IgD-negative memory B cell (primary cell): ENCODE measurements at regions not wholly inside any gene's neighbourhood (a gene's known extent, or its start where the extent isn't known, plus 50 kb on each side); places are given as distances from the start of the nearest gene placed in this dataset.
"Not testable (repeated sequence)": the region's sequence is repeated elsewhere in the genome, so short reads cannot be mapped to it uniquely, and the experiment has no call there.

ENCODE experiments used
- H3K27ac Mint-ChIP-seq, 3 donors: one replicate each; pipeline ENCODE4 v1.8.0; 2020 to 2022; ENCODE audit warnings: mild to moderate bottlenecking in 3 of 3, mixed read lengths in 3 of 3, moderate library complexity in 1 of 3
- H3K27me3 Mint-ChIP-seq: one replicate; pipeline ENCODE4 v1.8.0; 2021; ENCODE audit warnings: mixed read lengths
- H3K36me3 Mint-ChIP-seq: one replicate; pipeline ENCODE4 v1.8.0; 2020; ENCODE audit warnings: mild to moderate bottlenecking, mixed read lengths
- H3K4me1 Mint-ChIP-seq, 3 donors: one replicate each; pipeline ENCODE4 v1.8.0; 2020 to 2022; ENCODE audit warnings: mixed read lengths in 3 of 3, mild to moderate bottlenecking in 1 of 3
- H3K4me3 Mint-ChIP-seq, 4 donors: one replicate each; pipeline ENCODE4 v1.8.0; 2020 to 2022; ENCODE audit warnings: mild to moderate bottlenecking in 4 of 4, mixed read lengths in 4 of 4, moderate library complexity in 3 of 4
- H3K9me3 Mint-ChIP-seq, 3 donors: one replicate each; pipeline ENCODE4 v1.8.0; 2020 to 2021; ENCODE audit warnings: mixed read lengths in 3 of 3, mild to moderate bottlenecking in 1 of 3

DNA sequence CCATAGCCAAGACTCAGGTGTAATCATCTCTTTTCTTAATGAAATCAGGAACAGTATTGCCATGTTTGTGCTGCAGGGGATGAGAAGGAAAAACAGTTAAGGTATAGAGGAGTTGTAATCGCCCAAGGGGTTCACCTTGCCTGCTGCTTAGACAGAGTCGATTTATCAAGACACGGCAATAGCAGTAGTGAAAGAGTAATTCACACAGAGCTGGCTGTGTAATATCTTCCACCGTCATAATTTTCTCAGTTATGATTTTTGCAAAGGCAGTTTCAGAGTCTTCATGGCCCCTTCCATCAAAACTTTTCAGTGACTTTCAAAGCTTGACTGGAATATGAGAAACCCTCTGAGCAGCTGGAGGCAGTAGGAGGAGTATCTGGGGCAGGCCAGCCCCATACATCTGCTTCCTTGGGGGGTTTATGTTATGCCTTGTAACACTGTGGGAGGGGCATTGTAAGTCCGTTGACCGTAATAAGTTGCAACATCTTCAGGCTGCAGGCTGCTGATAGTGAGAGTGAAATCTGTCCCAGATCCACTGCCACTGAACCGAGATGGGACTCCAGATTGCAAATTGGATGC, 605.4 kb downstream of the RPIA start:
- not testable (repeated sequence) for H3K27ac Mint-ChIP-seq, H3K36me3 Mint-ChIP-seq, H3K4me3 Mint-ChIP-seq, H3K4me1 Mint-ChIP-seq, H3K27me3 Mint-ChIP-seq, H3K9me3 Mint-ChIP-seq

DNA sequence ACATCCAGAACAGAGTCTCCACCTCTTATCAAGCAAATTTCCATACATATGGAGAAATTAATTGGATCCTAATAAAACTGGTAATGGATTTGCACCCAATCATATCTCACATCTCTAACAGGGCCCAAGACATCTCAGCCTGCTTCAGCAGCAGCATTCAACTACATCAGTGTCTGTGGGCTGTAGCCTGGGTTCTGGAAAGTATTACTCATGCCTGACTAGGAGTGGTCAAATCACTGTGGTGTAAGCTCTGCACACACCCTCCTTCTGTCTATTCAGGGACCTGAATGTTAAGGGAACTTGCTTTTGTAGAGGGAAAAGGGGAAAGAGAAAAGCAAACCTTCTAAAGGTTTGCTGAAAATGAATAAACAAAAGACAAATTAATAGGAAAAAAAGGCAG, 607.7 kb downstream of the RPIA start:
- not testable (repeated sequence) for H3K4me1 Mint-ChIP-seq, H3K9me3 Mint-ChIP-seq, H3K27ac Mint-ChIP-seq, H3K27me3 Mint-ChIP-seq, H3K4me3 Mint-ChIP-seq, H3K36me3 Mint-ChIP-seq

DNA sequence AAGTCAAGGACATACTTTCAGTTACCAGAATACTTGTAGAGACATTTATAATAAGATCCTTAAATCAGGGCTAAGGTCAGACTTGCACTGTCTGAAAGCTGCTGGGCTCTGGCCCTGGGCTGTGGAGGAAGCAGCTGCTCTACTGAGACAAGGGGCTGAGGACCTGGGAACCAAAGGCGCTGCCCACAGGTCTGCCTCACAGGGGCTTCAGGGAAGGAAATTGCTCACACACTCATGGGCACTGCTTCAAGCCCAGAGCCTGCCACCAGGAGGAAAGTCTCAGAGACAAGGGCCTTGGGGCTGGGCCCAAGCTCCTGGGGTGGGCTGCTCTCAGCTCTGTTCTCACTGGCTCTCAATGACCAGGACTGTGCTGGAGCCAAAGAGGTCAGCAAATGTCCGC, 614.1 kb downstream of the RPIA start:
- H3K4me1 Mint-ChIP-seq, H3K9me3 Mint-ChIP-seq, H3K27ac Mint-ChIP-seq, H3K4me3 Mint-ChIP-seq, H3K27me3 Mint-ChIP-seq, H3K36me3 Mint-ChIP-seq: not testable (repeated sequence)

DNA sequence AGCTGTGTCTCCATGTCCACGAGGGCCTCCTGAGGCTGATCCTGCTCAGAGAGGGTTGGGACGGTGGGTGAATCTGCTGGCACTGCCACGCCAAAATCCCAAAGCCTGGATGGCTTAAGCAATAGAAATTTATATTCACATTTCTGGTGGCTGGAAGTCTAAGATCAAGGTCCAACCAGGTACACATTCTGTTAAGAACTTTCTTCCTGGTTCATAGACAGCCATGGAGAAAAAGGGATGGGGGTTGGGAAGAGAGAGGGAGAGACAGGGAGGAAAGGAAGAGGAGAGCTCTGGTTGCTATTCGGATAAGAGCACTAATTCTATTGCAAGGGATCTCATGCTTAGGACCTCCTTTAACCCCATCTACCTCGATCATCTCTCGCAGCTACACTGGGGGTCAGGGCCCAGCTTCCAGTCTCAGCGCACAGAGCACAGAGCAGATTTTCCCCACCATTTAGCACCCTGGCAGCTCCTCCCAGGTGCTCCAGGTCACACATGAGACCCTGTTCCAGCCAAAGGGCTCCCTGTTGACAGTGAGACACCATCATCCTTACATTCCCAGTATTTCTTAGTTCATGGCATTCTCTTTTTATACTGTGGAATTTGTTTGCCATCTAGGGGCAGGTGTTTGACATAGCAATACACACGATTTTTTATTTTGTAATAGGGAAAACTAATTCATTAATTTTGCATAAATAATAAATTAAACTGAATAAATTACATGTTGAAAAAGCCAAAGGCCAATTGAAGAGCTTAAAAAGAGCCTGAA, 615.6 kb downstream of the RPIA start:
- H3K4me1 Mint-ChIP-seq, H3K27ac Mint-ChIP-seq, H3K9me3 Mint-ChIP-seq, H3K4me3 Mint-ChIP-seq, H3K27me3 Mint-ChIP-seq, H3K36me3 Mint-ChIP-seq: not testable (repeated sequence)

DNA sequence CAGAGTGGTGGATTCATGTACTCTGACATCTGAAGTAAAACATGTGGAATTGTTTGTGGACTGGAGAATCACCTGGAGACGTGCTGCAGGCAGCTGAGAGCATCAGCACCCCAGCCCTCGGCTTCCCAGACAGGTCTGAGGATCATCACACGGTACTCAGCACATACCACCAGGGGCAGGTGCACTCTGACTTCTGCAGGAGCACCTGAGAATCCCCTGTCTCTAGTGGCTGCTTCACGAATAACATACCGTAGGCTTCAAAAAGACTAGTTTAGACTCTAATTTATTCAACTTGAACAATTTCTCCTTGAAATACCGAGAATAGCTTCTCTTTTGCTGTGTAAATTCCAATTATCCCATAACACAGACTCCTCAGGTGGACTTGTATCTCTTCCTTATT, 627.5 kb downstream of the RPIA start:
- not testable (repeated sequence) for H3K27me3 Mint-ChIP-seq, H3K4me1 Mint-ChIP-seq, H3K4me3 Mint-ChIP-seq, H3K9me3 Mint-ChIP-seq, H3K36me3 Mint-ChIP-seq, H3K27ac Mint-ChIP-seq

DNA sequence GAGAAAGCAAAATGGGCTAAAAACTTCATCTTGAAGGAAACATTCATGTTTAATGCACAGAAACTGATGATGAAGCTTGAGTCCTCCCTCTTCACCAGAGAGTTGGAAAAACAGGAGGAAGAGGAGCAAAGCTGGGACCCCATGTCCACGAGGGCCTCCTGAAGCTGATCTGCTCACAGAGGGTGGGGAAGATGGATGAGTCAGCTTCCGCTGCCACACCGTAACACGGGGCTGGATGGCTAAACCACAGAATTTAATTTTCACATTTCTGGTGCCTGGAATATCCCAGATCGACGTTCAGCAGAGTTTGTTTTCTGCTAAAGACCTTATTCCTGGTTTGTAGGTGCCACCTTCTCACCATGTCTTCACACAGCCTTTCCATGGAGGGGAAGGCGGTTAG, 634.4 kb downstream of the RPIA start:
- H3K4me1 Mint-ChIP-seq, H3K4me3 Mint-ChIP-seq, H3K36me3 Mint-ChIP-seq, H3K27ac Mint-ChIP-seq, H3K27me3 Mint-ChIP-seq, H3K9me3 Mint-ChIP-seq: not testable (repeated sequence)

DNA sequence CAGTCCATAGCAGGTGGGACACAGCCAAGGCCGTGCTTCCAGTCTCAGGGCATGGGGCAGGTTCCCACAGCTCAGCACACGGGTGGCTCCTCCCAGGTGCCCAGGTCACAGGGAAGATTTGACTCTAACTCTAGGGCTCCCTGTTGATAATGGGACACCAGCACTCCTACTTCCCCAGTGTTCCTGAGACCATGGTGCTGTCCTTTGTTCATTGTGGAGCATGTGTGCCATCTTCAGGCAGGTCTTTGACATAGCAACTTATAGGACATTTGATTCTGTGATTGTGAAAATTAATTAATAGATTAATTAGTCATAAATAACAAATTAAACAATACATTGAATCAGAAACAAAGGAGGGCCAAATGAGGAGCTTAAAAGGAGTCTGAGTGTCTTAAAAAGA, 635.0 kb downstream of the RPIA start:
- H3K27ac Mint-ChIP-seq, H3K27me3 Mint-ChIP-seq, H3K9me3 Mint-ChIP-seq, H3K4me1 Mint-ChIP-seq, H3K36me3 Mint-ChIP-seq: not testable (repeated sequence)
- peak overlapping the region in 1 of 4 donors; percentile 63 for H3K4me3 Mint-ChIP-seq

DNA sequence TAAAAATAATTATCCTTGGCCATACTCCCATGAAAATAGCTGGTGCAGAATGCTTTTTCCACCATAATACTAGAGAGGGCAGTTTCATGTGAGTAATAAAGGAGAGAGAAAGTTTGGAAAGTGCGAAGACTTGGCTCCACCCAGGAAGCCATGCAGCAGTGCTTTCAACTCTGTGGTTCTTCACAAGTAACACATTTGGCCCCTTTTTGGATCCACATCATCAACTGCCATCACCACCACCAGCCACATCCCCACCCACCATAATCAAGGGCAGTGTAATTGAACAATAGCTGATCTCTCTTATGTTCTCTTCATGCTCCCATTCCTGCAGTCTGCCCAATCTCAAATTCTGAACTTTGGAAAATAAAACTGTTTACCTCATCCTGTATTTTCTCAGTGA, 637.3 kb downstream of the RPIA start:
- H3K9me3 Mint-ChIP-seq, H3K4me3 Mint-ChIP-seq, H3K27ac Mint-ChIP-seq, H3K4me1 Mint-ChIP-seq, H3K27me3 Mint-ChIP-seq, H3K36me3 Mint-ChIP-seq: not testable (repeated sequence)
